Endothelial cell of umbilical vein (primary cell): ENCODE measurements at regions not wholly inside any gene's neighbourhood (a gene's known extent, or its start where the extent isn't known, plus 50 kb on each side); places are given as distances from the start of the nearest gene placed in this dataset.

Experiments used
- BruUV-seq: library from RNA; stranded (reverse); fragments of 400-500 nt; replicated peaks from 2 replicates; lab custom pipeline; 2021; lab: Mats Ljungman, UMichigan
- CTCF ChIA-PET: fragments of 300-600, 350-600 bp; sonication (Branson Sonifier 250); formaldehyde crosslinking; loops from one replicate; lab custom pipeline; 2021; ENCODE audit warnings: antibody characterized with exemption, inconsistent platforms; lab: Charles Lee
- POLR2A ChIA-PET: fragments of 300-600, 350-600 bp; sonication (Branson Sonifier 250); formaldehyde crosslinking; loops from one replicate; lab custom pipeline; 2021; ENCODE audit warnings: antibody characterized with exemption, inconsistent platforms; lab: Charles Lee
- DNase-seq: peaks from one replicate; pipeline ENCODE4 v3.0.0-alpha.2; 2011; ENCODE audit warnings: low read depth, low spot score
- FAIRE-seq: peaks from 2 replicates; lab custom pipeline; 2011; peaks lifted over from hg19 to GRCh38; lab: Jason Lieb, UNC
- H2AFZ ChIP-seq: 2 replicates; pipeline ENCODE4 v1.6.0; 2012; ENCODE audit warnings: low read depth, low read length, control low read depth, inconsistent platforms
- H3K27ac ChIP-seq: 2 replicates; pipeline ENCODE4 v1.5.1; 2011; ENCODE audit warnings: low read depth, mild to moderate bottlenecking, control low read depth, low read length, moderate library complexity; ENCODE audit not compliant: insufficient read depth
- H3K27me3 ChIP-seq, 2 experiments: 2 replicates each; pipeline versions ENCODE4 v1.6.0 to v1.6.1; 2011; ENCODE audit warnings: low read length in 2 of 2, mixed read lengths in 1 of 2; ENCODE audit not compliant: control insufficient read depth in 2 of 2, insufficient read depth in 2 of 2
- H3K36me3 ChIP-seq, 2 experiments: 2 replicates in 1 of 2; 3 replicates in 1 of 2; pipeline ENCODE4 v1.5.1; 2011; ENCODE audit warnings: low read length in 2 of 2, mild to moderate bottlenecking in 1 of 2, moderate library complexity in 1 of 2; ENCODE audit not compliant: control insufficient read depth in 2 of 2, insufficient read depth in 2 of 2; ENCODE audit errors: extremely low read depth in 1 of 2
- H3K4me1 ChIP-seq: 3 replicates; pipeline ENCODE4 v1.5.1; 2011; ENCODE audit warnings: mild to moderate bottlenecking, low read length; ENCODE audit not compliant: control insufficient read depth, insufficient read depth; ENCODE audit errors: extremely low read depth
- H3K4me2 ChIP-seq: 2 replicates; pipeline ENCODE4 v1.6.1; 2011; ENCODE audit warnings: low read length, control low read depth, mixed read lengths; ENCODE audit not compliant: insufficient read depth
- H3K4me3 ChIP-seq, 3 experiments: fragments of 200-600 bp in 1 of 3; sonication (generic), shearing (Covaris generic) in 1 of 3; replicated peaks in 1 of 3; 2 replicates each; pipeline ENCODE4 v1.5.1; 2011 to 2016; ENCODE audit warnings: control low read depth in 3 of 3, low read length in 3 of 3, mild to moderate bottlenecking in 2 of 3, inconsistent platforms in 1 of 3, low read depth in 1 of 3, moderate library complexity in 1 of 3; ENCODE audit not compliant: insufficient read depth in 1 of 3
- H3K79me2 ChIP-seq: 2 replicates; pipeline ENCODE4 v1.6.0; 2012; ENCODE audit warnings: low read length, inconsistent platforms; ENCODE audit not compliant: control insufficient read depth, insufficient read depth
- H3K9ac ChIP-seq: replicated peaks from 2 replicates; pipeline ENCODE3; 2011; ENCODE audit warnings: low read length, control low read depth; ENCODE audit not compliant: insufficient read depth; ENCODE audit errors: extremely low read depth
- H3K9me1 ChIP-seq: replicated peaks from 3 replicates; pipeline ENCODE4 v1.6.0; 2011; ENCODE audit warnings: mild to moderate bottlenecking, low read length; ENCODE audit not compliant: control insufficient read depth, insufficient read depth; ENCODE audit errors: extremely low read depth
- H3K9me3 ChIP-seq: replicated peaks from 2 replicates; pipeline ENCODE4 v1.5.1; 2012; ENCODE audit warnings: low read length, inconsistent platforms; ENCODE audit not compliant: control insufficient read depth, insufficient read depth
- H4K20me1 ChIP-seq: replicated peaks from 2 replicates; pipeline ENCODE3; 2011; ENCODE audit warnings: mild to moderate bottlenecking, low read length; ENCODE audit not compliant: control insufficient read depth, insufficient read depth; ENCODE audit errors: extremely low read depth
- CTCF ChIP-seq, 2 donors: IDR thresholded peaks; 1 replicate in 1 of 2; 2 replicates in 1 of 2; pipeline ENCODE4 v1.5.1; 2011; ENCODE audit warnings: low read length in 2 of 2, mild to moderate bottlenecking in 2 of 2, moderate library complexity in 2 of 2, control low read depth in 1 of 2, inconsistent platforms in 1 of 2, low read depth in 1 of 2; ENCODE audit not compliant: insufficient read depth in 1 of 2; ENCODE audit errors: extremely low read depth in 1 of 2
- EZH2 ChIP-seq: IDR thresholded peaks from 2 replicates; pipeline ENCODE4 v1.6.1; 2012; ENCODE audit warnings: borderline replicate concordance, low read depth, mild to moderate bottlenecking, moderate library complexity, low read length, inconsistent platforms; ENCODE audit not compliant: severe bottlenecking
- FOS ChIP-seq: IDR thresholded peaks from 2 replicates; pipeline ENCODE4 v1.6.1; 2011; ENCODE audit warnings: mild to moderate bottlenecking, low read length, moderate library complexity, borderline replicate concordance; ENCODE audit not compliant: insufficient read depth
- GATA2 ChIP-seq: IDR thresholded peaks from 2 replicates; pipeline ENCODE4 v1.7.0; 2011; ENCODE audit warnings: low read depth, mild to moderate bottlenecking, moderate library complexity, mixed read lengths, low read length; ENCODE audit not compliant: insufficient read length, insufficient read depth
- JUN ChIP-seq: IDR thresholded peaks from 2 replicates; pipeline ENCODE4 v1.6.1; 2011; ENCODE audit warnings: borderline replicate concordance, low read depth; ENCODE audit not compliant: insufficient read length, insufficient read depth
- MYC ChIP-seq: IDR thresholded peaks from one replicate; pipeline ENCODE4 v1.6.1; 2011; ENCODE audit warnings: mild to moderate bottlenecking, low read depth, low read length
- POLR2A ChIP-seq: IDR thresholded peaks from 2 replicates; pipeline ENCODE4 v1.6.1; 2012; ENCODE audit warnings: low read depth, mild to moderate bottlenecking, control low read depth, low read length
- POLR2AphosphoS5 ChIP-seq: IDR thresholded peaks from 2 replicates; pipeline ENCODE4 v1.6.1; 2012; ENCODE audit warnings: low read depth, mild to moderate bottlenecking, control low read depth, low read length, moderate library complexity; ENCODE audit not compliant: insufficient read depth
- dilution Hi-C: fragments of 300-500 bp; cut with MboI; formaldehyde crosslinking; loops from one replicate; pipeline ENCODE4 v1.15.0; 2019; ENCODE audit warnings: low sequenced_read_pairs; ENCODE audit not compliant: extremely low pct_ligation_motif_present
- intact Hi-C: fragments of 100-400 bp; cut with micrococcal nuclease; formaldehyde crosslinking; loops from one replicate; pipeline ENCODE4 v1.10.0; 2022
- TF ChIP-seq, protein P1 (sequence below): IDR thresholded peaks from 2 replicates; pipeline ENCODE4 v1.6.1; 2011; ENCODE audit not compliant: insufficient read depth, insufficient read length

DNA sequence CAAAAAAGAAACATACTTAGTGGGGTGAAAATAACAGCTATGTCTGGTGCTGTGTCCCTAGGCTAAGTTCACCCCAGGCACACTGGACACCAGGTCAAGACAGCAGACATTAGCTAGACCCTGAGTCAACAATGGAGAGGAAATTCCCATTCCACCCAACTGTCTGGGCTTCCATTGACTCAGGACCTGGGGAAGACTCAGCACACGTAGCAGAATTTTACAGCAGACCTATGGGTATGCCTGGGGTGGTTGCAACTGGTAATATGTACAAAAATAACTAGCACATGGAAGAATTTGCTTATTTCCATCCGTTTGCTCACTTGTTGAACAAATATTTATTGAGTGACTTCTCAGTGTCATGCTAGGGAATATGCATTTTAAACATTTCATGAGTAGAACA, 117.0 kb downstream of the GAS1 start:
- no peaks in the 10 kb centered on the region for H3K9me3 ChIP-seq
- H3K9me1 ChIP-seq, result no peaks in the 10 kb centered on the region
- H3K4me2 ChIP-seq, result no peak overlapping the region
- no peak for FAIRE-seq
- dilution Hi-C loops (no loop called here), intact Hi-C loops (no loop called here)
- no peak overlapping the region for H3K27ac ChIP-seq
- DNase-seq, result no peak
- H2AFZ ChIP-seq, result no peak overlapping the region
- no peaks in the 10 kb centered on the region for H3K79me2 ChIP-seq
- ChIA-PET CTCF (no interaction called here), POLR2A (no interaction called here)
- H3K27me3 ChIP-seq, result no peaks in the 10 kb centered on the region
- H3K4me3 ChIP-seq, result no peak overlapping the region
- H3K4me1 ChIP-seq, result no peaks in the 10 kb centered on the region
- no peaks in the 10 kb centered on the region for H4K20me1 ChIP-seq
- TF ChIP-seq CTCF (IDR thresholded peaks at IDR 0.05; ENCODE audit: extremely low read depth in 1 of 2, insufficient read depth in 1 of 2, low read depth in 1 of 2, low read length in 2 of 2) (no peak), JUN (no peak), EZH2 (no peak), GATA2 (no peak), FOS (no peak), POLR2AphosphoS5 (no peak), POLR2A (no peak), MYC (no peak)
- TF ChIP-seq, protein P1, sequence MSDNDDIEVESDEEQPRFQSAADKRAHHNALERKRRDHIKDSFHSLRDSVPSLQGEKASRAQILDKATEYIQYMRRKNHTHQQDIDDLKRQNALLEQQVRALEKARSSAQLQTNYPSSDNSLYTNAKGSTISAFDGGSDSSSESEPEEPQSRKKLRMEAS, result no peak
- no TSS peak for BruUV-seq
- H3K9ac ChIP-seq, result no peak overlapping the region
- H3K36me3 ChIP-seq, result no peaks in the 10 kb centered on the region
